Choroid plexus epithelial cell (primary cell): ENCODE measurements at regions not wholly inside any gene's neighbourhood (a gene's known extent, or its start where the extent isn't known, plus 50 kb on each side); places are given as distances from the start of the nearest gene placed in this dataset.

Experiments
- DNase-seq: peaks from one replicate; pipeline ENCODE4 v3.0.0-alpha.2; 2010; ENCODE audit warnings: low read depth
- H3K4me3 ChIP-seq: 2 replicates; pipeline ENCODE4 v1.5.1; 2011; ENCODE audit warnings: low read depth, mild to moderate bottlenecking, control low read depth, low read length, moderate library complexity
- TF ChIP-seq, protein P1 (sequence below): conservative IDR thresholded peaks from 2 replicates; pipeline ENCODE4 v1.5.1; 2011; ENCODE audit warnings: low read depth, mild to moderate bottlenecking, control low read depth, inconsistent platforms, low read length, moderate library complexity

DNA sequence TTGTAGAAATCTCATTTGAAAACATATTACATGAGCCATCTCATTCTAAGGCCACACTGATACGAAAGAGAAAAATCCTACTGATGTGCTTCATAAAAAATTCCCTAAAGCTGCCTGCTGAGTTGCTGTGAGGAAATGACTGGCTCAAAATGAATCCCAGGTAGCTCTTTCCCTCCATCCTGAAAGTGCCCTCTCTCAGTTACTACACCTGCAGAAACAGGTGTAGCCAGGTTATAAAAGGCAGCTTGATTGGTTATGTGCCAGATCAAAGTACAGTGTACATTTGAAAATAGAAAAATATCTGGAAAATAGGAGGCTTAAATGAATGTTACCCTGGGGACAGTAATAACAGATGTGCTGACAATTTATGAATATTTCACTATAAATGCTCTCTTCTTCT, 833.4 kb upstream of the ADGRL4 start:
- DNase-seq = no peak
- TF ChIP-seq, protein P1, sequence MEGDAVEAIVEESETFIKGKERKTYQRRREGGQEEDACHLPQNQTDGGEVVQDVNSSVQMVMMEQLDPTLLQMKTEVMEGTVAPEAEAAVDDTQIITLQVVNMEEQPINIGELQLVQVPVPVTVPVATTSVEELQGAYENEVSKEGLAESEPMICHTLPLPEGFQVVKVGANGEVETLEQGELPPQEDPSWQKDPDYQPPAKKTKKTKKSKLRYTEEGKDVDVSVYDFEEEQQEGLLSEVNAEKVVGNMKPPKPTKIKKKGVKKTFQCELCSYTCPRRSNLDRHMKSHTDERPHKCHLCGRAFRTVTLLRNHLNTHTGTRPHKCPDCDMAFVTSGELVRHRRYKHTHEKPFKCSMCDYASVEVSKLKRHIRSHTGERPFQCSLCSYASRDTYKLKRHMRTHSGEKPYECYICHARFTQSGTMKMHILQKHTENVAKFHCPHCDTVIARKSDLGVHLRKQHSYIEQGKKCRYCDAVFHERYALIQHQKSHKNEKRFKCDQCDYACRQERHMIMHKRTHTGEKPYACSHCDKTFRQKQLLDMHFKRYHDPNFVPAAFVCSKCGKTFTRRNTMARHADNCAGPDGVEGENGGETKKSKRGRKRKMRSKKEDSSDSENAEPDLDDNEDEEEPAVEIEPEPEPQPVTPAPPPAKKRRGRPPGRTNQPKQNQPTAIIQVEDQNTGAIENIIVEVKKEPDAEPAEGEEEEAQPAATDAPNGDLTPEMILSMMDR = no peak
- H3K4me3 ChIP-seq = no peak overlapping the region

DNA sequence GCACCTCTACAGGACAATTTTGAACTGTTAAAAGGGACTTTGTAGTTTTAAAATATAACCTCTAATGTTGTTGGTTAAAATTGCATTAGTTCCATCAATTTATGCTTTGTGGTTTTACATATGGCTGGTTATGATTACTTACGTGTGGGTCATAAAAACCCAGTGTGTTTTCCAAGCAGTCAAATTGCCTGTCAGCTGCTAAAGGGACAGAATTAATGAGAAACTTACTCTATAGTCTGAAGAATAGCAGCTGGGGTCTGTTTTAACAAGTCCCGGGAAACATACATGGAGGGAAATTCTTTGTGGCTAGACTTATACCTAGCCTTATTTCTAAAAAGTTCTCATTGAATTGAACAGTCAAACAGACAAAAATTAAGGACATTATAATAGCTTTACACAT, 820.9 kb upstream of the ADGRL4 start:
- no peak overlapping the region for H3K4me3 ChIP-seq
- DNase-seq = no peak

GRCh38 chr1:79825551-79825950, 819.0 kb upstream of the ADGRL4 start:
- H3K4me3 ChIP-seq = no peak overlapping the region
- no peak for DNase-seq
- TF ChIP-seq, protein P1 = no peak

More for the DNA sequence above, 820.9 kb upstream of the ADGRL4 start:
- TF ChIP-seq, protein P1 = no peak

- TF ChIP-seq, protein P1 = no peak
- DNase-seq = no peak
- no peak overlapping the region for H3K4me3 ChIP-seq
These were observed 815.5 kb upstream of the ADGRL4 start for GRCh38 chr1:79822053-79822452.

- no peak overlapping the region for H3K4me3 ChIP-seq
- no peak for DNase-seq
- TF ChIP-seq, protein P1 = no peak
These were observed 812.6 kb upstream of the ADGRL4 start for GRCh38 chr1:79819140-79819539.

- TF ChIP-seq, protein P1 = no peak
- no peak for DNase-seq
- no peak overlapping the region for H3K4me3 ChIP-seq
These were observed 810.6 kb upstream of the ADGRL4 start for GRCh38 chr1:79817031-79817560.

GRCh38 chr1:79815115-79815514, 808.6 kb upstream of the ADGRL4 start:
- TF ChIP-seq, protein P1 = no peak
- H3K4me3 ChIP-seq = no peak overlapping the region
- DNase-seq = no peak
